ENCODE measurements at regions not wholly inside any gene's neighbourhood (a gene's known extent, or its start where the extent isn't known, plus 50 kb on each side); places are given as distances from the start of the nearest gene placed in this dataset.

GRCh38 chr12:24125280-24125679, 175.8 kb upstream of the SOX5 start:
- Histone ChIP-seq H3K36me3 (ENCODE audit: control insufficient read depth, insufficient read depth, low read length) (no peaks in the 10 kb centered on the region), H3K4me3 (ENCODE audit: low read depth, low read length) (no peak overlapping the region), H3K4me1 (ENCODE audit: control insufficient read depth, insufficient read depth, low read length) (no peaks in the 10 kb centered on the region), H3K9me3 (ENCODE audit: control insufficient read depth, insufficient read depth, low read length) (no peaks in the 10 kb centered on the region), H3K27me3 (ENCODE audit: control insufficient read depth, insufficient read depth, low read length) (no peaks in the 10 kb centered on the region), H3K9ac (ENCODE audit: low read depth, low read length) (no peak overlapping the region)

GRCh38 chr12:24121911-24122310, 172.4 kb upstream of the SOX5 start:
- no peak overlapping the region for H3K4me3 ChIP-seq (ENCODE audit: low read depth, low read length)
- H3K9ac ChIP-seq (ENCODE audit: low read depth, low read length), result no peak overlapping the region

GRCh38 chr12:24118668-24119067, 169.2 kb upstream of the SOX5 start:
- Histone ChIP-seq H3K4me3 (ENCODE audit: low read depth, low read length) (no peak overlapping the region), H3K36me3 (ENCODE audit: control insufficient read depth, insufficient read depth, low read length) (no peaks in the 10 kb centered on the region), H3K4me1 (ENCODE audit: control insufficient read depth, insufficient read depth, low read length) (no peaks in the 10 kb centered on the region), H3K9ac (ENCODE audit: low read depth, low read length) (no peak overlapping the region), H3K9me3 (ENCODE audit: control insufficient read depth, insufficient read depth, low read length) (no peaks in the 10 kb centered on the region), H3K27me3 (ENCODE audit: control insufficient read depth, insufficient read depth, low read length) (no peaks in the 10 kb centered on the region)

More at GRCh38 chr12:24121911-24122310, 172.4 kb upstream of the SOX5 start:
- Histone ChIP-seq H3K9me3 (ENCODE audit: control insufficient read depth, insufficient read depth, low read length) (no peaks in the 10 kb centered on the region), H3K4me1 (ENCODE audit: control insufficient read depth, insufficient read depth, low read length) (no peaks in the 10 kb centered on the region), H3K27me3 (ENCODE audit: control insufficient read depth, insufficient read depth, low read length) (no peaks in the 10 kb centered on the region), H3K36me3 (ENCODE audit: control insufficient read depth, insufficient read depth, low read length) (no peaks in the 10 kb centered on the region)

DNA sequence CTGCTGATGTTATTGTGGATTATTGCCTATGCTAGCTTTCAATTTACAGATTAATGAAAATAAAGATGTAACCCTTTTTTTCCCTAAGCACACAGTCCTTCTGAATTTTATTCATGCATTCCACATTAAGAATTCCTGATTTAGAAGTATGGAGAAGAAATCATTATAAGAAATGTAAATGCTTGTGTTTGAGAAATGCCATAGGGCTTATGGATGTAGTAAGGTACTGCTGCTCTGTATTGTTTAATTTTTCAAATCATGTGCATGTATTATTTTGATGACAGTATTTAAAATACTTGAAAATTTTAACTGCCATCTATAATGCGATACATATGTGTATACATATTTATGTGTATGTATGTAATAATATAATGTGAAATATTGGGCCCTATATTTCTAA, 167.1 kb upstream of the SOX5 start:
- Histone ChIP-seq H3K9me3 (ENCODE audit: control insufficient read depth, insufficient read depth, low read length) (no peaks in the 10 kb centered on the region), H3K36me3 (ENCODE audit: control insufficient read depth, insufficient read depth, low read length) (no peaks in the 10 kb centered on the region), H3K9ac (ENCODE audit: low read depth, low read length) (no peak overlapping the region), H3K27me3 (ENCODE audit: control insufficient read depth, insufficient read depth, low read length) (no peaks in the 10 kb centered on the region), H3K4me3 (ENCODE audit: low read depth, low read length) (no peak overlapping the region), H3K4me1 (ENCODE audit: control insufficient read depth, insufficient read depth, low read length) (no peaks in the 10 kb centered on the region)

DNA sequence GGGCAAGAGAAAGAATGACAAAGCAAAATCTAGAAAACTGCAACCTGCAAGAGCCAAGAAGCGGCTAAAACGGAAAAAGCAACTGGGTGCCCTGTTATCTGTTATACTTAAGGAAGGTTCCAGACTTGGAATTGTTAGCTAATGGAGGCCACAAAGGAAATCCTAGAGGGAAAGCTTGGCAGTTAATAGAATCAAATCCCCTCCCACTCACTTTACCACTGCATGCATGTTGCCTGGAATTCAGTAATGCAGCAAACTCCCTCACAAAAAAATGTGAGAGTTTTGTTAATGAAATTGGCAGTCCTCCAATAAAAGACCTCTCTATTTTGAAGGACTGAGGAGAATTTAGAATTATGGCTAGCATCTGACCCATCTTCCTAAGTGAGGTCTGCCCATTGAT, 164.2 kb upstream of the SOX5 start:
- Histone ChIP-seq H3K9me3 (ENCODE audit: control insufficient read depth, insufficient read depth, low read length) (no peaks in the 10 kb centered on the region), H3K9ac (ENCODE audit: low read depth, low read length) (no peak overlapping the region), H3K36me3 (ENCODE audit: control insufficient read depth, insufficient read depth, low read length) (no peaks in the 10 kb centered on the region), H3K4me3 (ENCODE audit: low read depth, low read length) (no peak overlapping the region), H3K4me1 (ENCODE audit: control insufficient read depth, insufficient read depth, low read length) (no peaks in the 10 kb centered on the region), H3K27me3 (ENCODE audit: control insufficient read depth, insufficient read depth, low read length) (no peaks in the 10 kb centered on the region)

DNA sequence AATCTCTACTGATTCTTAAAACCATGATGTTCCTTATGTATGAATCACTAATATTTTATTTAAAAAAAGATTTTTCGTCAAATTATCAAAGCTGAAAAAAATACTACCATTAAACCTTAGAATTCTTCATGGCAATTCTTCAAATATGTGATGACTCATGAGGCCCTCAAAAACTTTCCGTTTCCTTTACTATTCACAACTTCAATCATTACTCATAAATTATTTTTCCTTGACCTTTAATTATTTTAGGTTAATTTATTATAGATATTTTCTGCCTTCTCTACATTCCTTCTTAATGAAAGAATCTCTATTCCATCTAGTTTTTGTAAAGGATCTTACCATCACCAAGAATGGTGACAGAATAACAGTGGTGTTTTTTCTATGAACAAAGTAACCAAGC, 162.1 kb upstream of the SOX5 start:
- Histone ChIP-seq H3K27me3 (ENCODE audit: control insufficient read depth, insufficient read depth, low read length) (no peaks in the 10 kb centered on the region), H3K4me1 (ENCODE audit: control insufficient read depth, insufficient read depth, low read length) (no peaks in the 10 kb centered on the region), H3K36me3 (ENCODE audit: control insufficient read depth, insufficient read depth, low read length) (no peaks in the 10 kb centered on the region), H3K9ac (ENCODE audit: low read depth, low read length) (no peak overlapping the region), H3K4me3 (ENCODE audit: low read depth, low read length) (no peak overlapping the region), H3K9me3 (ENCODE audit: control insufficient read depth, insufficient read depth, low read length) (no peaks in the 10 kb centered on the region)

GRCh38 chr12:24111086-24111485, 161.6 kb upstream of the SOX5 start:
- H3K27me3 ChIP-seq (ENCODE audit: control insufficient read depth, insufficient read depth, low read length), result no peaks in the 10 kb centered on the region
- no peaks in the 10 kb centered on the region for H3K36me3 ChIP-seq (ENCODE audit: control insufficient read depth, insufficient read depth, low read length)
- no peak overlapping the region for H3K4me3 ChIP-seq (ENCODE audit: low read depth, low read length)
- H3K9me3 ChIP-seq (ENCODE audit: control insufficient read depth, insufficient read depth, low read length), result no peaks in the 10 kb centered on the region
- no peaks in the 10 kb centered on the region for H3K4me1 ChIP-seq (ENCODE audit: control insufficient read depth, insufficient read depth, low read length)
- H3K9ac ChIP-seq (ENCODE audit: low read depth, low read length), result no peak overlapping the region

GRCh38 chr12:24109381-24110039, 160.0 kb upstream of the SOX5 start:
- no peaks in the 10 kb centered on the region for H3K36me3 ChIP-seq (ENCODE audit: control insufficient read depth, insufficient read depth, low read length)
- H3K4me3 ChIP-seq (ENCODE audit: low read depth, low read length), result no peak overlapping the region
- no peaks in the 10 kb centered on the region for H3K4me1 ChIP-seq (ENCODE audit: control insufficient read depth, insufficient read depth, low read length)
- H3K9me3 ChIP-seq (ENCODE audit: control insufficient read depth, insufficient read depth, low read length), result no peaks in the 10 kb centered on the region
- no peak overlapping the region for H3K9ac ChIP-seq (ENCODE audit: low read depth, low read length)
- H3K27me3 ChIP-seq (ENCODE audit: control insufficient read depth, insufficient read depth, low read length), result no peaks in the 10 kb centered on the region

GRCh38 chr12:24102676-24103075, 153.2 kb upstream of the SOX5 start:
- H3K4me3 ChIP-seq (ENCODE audit: low read depth, low read length), result no peak overlapping the region
- H3K9ac ChIP-seq (ENCODE audit: low read depth, low read length), result no peak overlapping the region
- no peaks in the 10 kb centered on the region for H3K27me3 ChIP-seq (ENCODE audit: control insufficient read depth, insufficient read depth, low read length)
- H3K4me1 ChIP-seq (ENCODE audit: control insufficient read depth, insufficient read depth, low read length), result no peaks in the 10 kb centered on the region
- H3K36me3 ChIP-seq (ENCODE audit: control insufficient read depth, insufficient read depth, low read length), result no peaks in the 10 kb centered on the region
- H3K9me3 ChIP-seq (ENCODE audit: control insufficient read depth, insufficient read depth, low read length), result no peaks in the 10 kb centered on the region

- Histone ChIP-seq H3K36me3 (ENCODE audit: control insufficient read depth, insufficient read depth, low read length) (no peaks in the 10 kb centered on the region), H3K27me3 (ENCODE audit: control insufficient read depth, insufficient read depth, low read length) (no peaks in the 10 kb centered on the region), H3K4me1 (ENCODE audit: control insufficient read depth, insufficient read depth, low read length) (no peaks in the 10 kb centered on the region), H3K9me3 (ENCODE audit: control insufficient read depth, insufficient read depth, low read length) (no peaks in the 10 kb centered on the region), H3K9ac (ENCODE audit: low read depth, low read length) (no peak overlapping the region), H3K4me3 (ENCODE audit: low read depth, low read length) (no peak overlapping the region)
These were observed 150.1 kb upstream of the SOX5 start for GRCh38 chr12:24099576-24099975.

DNA sequence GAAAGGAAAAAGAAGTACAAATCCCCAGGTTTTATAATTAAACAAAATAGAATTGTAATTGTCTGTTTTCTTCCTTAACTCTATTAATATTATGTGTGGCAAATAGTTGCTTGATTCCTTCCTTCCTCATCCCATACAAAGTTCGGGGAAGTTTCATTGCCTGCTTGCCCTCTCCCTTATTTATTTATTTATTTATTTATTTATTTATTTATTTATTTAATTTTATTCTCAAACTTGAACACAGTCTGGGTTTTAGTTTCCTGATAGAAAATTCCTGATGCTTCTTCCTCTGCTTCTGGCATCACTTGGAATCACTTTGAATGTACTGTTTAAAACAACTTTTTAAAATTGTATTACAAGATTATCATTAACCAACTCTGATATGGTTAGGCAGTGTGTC, 145.8 kb upstream of the SOX5 start:
- no peaks in the 10 kb centered on the region for H3K4me1 ChIP-seq (ENCODE audit: control insufficient read depth, insufficient read depth, low read length)
- H3K9ac ChIP-seq (ENCODE audit: low read depth, low read length), result no peak overlapping the region
- no peaks in the 10 kb centered on the region for H3K9me3 ChIP-seq (ENCODE audit: control insufficient read depth, insufficient read depth, low read length)
- no peak overlapping the region for H3K4me3 ChIP-seq (ENCODE audit: low read depth, low read length)
- no peaks in the 10 kb centered on the region for H3K36me3 ChIP-seq (ENCODE audit: control insufficient read depth, insufficient read depth, low read length)
- no peaks in the 10 kb centered on the region for H3K27me3 ChIP-seq (ENCODE audit: control insufficient read depth, insufficient read depth, low read length)

GRCh38 chr12:24089510-24089890, 140.0 kb upstream of the SOX5 start:
- no peaks in the 10 kb centered on the region for H3K9me3 ChIP-seq (ENCODE audit: control insufficient read depth, insufficient read depth, low read length)
- H3K4me3 ChIP-seq (ENCODE audit: low read depth, low read length), result no peak overlapping the region
- H3K27me3 ChIP-seq (ENCODE audit: control insufficient read depth, insufficient read depth, low read length), result no peaks in the 10 kb centered on the region
- no peaks in the 10 kb centered on the region for H3K4me1 ChIP-seq (ENCODE audit: control insufficient read depth, insufficient read depth, low read length)
- no peaks in the 10 kb centered on the region for H3K36me3 ChIP-seq (ENCODE audit: control insufficient read depth, insufficient read depth, low read length)
- H3K9ac ChIP-seq (ENCODE audit: low read depth, low read length), result no peak overlapping the region
